Activated T-cell treated with anti-CD3 and anti-CD28 coated beads for 24 hours (primary cell): ENCODE measurements at regions not wholly inside any gene's neighbourhood (a gene's known extent, or its start where the extent isn't known, plus 50 kb on each side); places are given as distances from the start of the nearest gene placed in this dataset.

Experiments
- DNase-seq: peaks from one replicate; pipeline ENCODE4 v3.0.0-alpha.2; 2020; ENCODE audit warnings: low read depth

DNA sequence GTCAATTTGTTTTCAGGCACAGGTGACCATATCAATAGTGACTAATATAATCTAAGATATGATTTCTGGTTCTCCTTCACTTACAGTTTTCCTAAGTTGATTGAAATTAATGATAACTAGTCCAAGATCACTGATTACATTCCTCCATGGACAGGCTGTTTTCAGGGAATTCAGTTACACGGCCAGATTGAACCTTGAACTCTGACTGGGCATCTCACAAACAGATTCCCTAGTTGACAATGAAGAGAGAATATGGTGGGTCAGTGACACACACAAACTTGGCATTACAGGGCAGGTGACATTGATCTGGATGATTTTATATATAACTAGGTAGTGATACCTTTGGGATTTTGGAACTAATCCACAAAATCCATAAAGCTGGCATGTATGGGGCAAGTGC lies 110.2 kb upstream of the EGR2 start:
- DNase-seq: no peak

- no peak for DNase-seq
Observed at GRCh38 chr10:62924344-62924748, 108.2 kb upstream of the EGR2 start.

- no peak for DNase-seq
Observed at GRCh38 chr10:62919776-62920175, 103.6 kb upstream of the EGR2 start.

GRCh38 chr10:62917475-62918238 lies 101.5 kb upstream of the EGR2 start:
- no peak for DNase-seq

DNA sequence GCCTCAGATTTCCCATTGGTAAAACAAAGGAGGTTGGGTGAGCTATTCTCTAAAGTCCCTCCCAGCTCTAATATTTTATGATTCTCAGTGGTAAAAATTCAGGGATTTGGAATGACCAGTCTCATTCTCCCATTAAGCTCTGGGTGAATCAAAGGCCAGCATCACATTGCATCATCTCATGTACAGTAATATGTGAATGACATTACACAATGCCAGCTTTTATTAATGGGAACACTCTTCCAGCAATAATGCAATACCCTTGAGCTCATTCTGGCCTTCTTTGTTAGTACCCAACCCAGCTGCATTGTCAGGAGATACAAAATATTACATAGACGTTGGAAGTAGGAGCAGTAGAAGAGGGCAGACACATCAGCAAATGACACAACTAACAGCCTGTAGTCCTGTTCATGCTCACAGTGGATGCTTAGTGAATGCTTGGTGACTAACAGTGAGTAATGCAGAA lies 100.0 kb upstream of the EGR2 start:
- DNase-seq: no peak

- DNase-seq: no peak
Observed at GRCh38 chr10:62915158-62915557, 99.0 kb upstream of the EGR2 start.

- no peak for DNase-seq
Observed at GRCh38 chr10:62912086-62912485, 95.9 kb upstream of the EGR2 start.

DNA sequence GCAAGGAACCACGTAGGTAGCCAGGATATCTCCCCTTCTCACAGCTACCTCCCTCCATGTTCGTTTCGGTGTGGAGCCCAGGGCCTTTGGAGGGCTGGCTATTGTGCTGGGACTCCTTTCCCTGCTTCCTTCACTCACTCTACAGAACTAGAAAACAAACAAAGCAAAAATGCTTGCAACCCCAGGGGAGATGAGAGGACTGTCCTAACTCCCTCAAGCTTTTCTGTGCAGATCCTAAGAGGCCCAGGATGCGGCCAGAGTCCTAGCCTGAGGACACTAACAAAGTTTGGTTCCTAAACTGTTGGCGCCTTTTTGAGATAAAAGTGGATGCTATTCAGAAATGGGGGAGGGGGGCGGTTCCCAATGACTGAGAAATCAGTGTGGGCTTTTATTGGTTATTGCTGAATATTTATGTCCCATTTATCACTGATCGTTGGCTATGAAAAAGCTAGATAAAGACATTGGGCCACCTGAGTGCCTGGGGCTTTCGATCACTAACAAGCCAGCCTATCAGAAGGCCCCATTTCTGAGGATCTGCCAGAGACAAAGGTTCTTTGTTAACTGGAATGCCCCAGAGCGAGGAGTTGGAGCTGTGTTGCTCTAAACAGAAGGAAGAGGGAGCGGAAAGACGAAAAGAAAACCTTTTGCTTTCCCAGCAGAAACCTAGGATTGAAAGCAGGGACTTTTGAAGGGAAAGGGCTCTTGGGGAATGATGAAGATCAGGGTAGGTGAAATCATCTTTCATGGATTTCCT lies 95.2 kb upstream of the EGR2 start:
- no peak for DNase-seq

- DNase-seq: no peak
Observed at GRCh38 chr10:62907470-62908212, 91.5 kb upstream of the EGR2 start.

GRCh38 chr10:62904281-62904875 lies 88.2 kb upstream of the EGR2 start:
- no peak for DNase-seq

- DNase-seq: no peak
Observed at GRCh38 chr10:62903828-62904227, 87.7 kb upstream of the EGR2 start.

- DNase-seq: no peak
Observed at GRCh38 chr10:62900829-62901571, 84.8 kb upstream of the EGR2 start.

DNA sequence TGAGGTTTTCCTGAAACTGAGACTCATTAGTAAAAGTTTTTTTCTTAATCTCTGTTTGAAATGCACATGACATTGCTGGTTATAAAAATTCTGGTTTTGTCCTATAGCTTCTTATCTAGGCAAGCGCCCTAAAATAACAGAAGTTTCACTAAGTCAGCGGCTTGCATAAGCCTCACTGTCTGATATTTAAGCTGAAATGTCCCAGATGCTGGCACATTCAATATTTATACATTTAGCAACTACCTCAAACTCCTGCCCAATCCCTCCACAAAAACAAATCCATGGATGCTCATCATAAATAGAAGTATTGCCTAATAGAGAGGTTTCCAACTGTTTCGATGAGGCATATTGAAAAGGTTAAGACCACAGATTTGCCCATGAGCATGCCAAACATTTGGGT lies 83.1 kb upstream of the EGR2 start:
- DNase-seq: no peak

GRCh38 chr10:62895063-62895462 lies 78.9 kb upstream of the EGR2 start:
- no peak for DNase-seq

DNA sequence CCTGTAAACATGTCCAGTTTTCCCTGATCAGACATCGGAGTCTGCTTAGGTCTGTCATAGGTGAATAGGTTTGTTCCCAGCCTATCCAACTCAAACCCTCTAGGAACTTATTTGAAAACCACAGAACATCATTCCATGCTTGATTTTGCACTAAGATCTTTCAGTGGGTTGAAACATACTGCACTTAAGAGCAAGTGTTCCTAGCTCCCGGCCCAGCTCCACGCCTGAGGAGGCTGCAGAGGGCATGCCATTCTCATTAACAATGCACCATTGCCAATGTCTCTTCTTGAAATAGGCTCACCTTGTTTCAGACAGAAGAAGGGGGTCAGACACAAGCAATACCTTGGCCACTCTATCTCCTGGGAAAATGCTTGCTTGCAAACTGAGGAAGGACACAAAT lies 78.0 kb upstream of the EGR2 start:
- DNase-seq: no peak

DNA sequence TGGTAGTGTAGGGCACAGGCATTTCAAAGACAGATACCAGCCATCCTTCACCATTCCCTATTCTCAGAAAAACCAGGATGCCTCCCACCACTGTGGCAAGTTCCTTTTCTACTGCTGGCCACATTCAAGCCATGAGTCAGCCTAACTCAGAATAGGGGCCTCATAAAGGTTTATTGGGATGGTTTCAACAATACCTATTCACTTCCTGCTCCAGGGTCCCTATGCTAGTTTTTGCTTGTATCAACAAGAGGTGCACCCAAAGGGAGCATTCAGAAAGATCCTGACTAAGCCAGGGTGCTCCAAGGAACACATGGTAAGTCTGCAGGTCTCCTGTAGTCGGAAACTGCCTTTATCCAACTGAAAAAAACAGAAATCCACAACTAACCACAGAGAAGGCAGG lies 76.9 kb upstream of the EGR2 start:
- no peak for DNase-seq

GRCh38 chr10:62890395-62890794 lies 74.2 kb upstream of the EGR2 start:
- no peak for DNase-seq

GRCh38 chr10:62887642-62888041 lies 71.5 kb upstream of the EGR2 start:
- no peak for DNase-seq

DNA sequence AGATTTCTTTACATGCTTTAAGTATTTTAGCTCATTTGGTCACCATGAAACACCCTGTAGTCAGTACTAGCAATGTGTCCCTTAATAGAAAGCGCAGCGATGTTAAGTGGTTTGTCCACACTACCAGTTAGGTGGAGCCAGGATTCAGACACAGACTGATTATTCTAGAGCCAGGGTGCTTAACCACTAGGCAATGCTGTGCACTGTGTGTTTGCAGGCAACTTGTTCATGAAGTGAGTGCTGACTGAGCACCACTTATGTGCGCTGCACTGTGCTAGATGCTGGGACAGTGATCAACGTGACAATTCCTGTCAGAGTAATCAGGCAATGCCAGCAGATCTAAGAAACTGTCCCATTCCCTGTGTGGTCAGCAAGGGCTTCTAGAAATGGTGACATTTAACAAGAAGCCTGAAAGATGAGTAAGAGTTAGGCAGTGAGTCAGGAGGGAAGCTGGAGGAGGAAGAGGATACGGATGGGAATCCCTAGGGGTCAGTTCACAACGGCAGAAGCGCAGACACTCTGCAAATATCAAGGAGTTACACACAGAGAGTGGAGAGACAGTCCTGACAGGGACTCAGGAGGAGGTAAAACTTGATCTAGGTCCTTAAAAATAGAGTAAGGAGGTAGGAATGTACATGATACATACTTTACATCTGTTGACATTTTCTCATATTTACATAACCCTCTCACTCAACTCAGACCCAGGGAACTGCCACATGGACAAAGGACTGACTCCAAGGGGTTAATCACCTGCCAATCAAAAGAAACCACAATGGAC lies 69.7 kb upstream of the EGR2 start:
- no peak for DNase-seq

DNA sequence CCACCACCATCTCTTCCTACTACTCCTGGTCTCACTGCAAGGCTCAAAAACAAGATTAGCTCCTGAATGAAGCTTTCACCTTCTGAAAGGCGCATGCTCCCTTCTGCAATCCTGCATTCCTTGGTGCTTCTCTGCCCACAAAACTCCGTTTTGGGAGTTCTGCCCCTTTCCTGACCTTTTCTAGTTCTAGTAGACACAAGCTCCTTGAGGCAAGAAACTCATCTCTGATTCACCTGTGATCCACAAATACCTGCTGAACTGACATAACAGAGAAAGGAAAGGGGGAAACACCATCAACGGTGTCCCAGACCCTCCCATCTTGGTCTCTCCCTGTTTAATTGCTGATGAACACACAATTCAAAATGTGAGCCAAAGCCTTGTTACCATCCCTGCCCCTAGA lies 64.0 kb upstream of the EGR2 start:
- no peak for DNase-seq

DNA sequence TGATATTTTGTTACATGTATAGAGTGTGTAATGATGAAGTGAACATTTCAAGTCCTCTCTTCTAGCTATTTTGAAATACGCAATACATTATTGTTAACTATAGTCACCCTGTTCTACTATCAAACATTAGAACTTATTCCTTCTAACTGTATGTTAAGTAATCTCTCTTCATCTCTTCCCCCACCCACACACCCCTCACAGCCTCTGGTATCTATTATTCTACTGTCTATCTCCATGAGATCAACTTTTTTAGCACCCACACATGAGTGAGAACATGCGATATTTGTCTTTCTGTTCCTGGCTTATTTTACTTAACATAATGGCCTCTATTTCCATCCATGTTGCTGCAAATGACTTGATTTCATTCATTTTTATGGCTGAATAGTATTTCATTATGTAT lies 57.7 kb upstream of the EGR2 start:
- DNase-seq: no peak
